HUES64 (cell line): ENCODE measurements at regions not wholly inside any gene's neighbourhood (a gene's known extent, or its start where the extent isn't known, plus 50 kb on each side); places are given as distances from the start of the nearest gene placed in this dataset.

ENCODE experiments used
- H3K27ac ChIP-seq: 2 replicates; pipeline ENCODE4 v1.7.0; 2013; ENCODE audit warnings: low read depth, low read length, inconsistent platforms
- H3K27me3 ChIP-seq: 2 replicates; pipeline ENCODE4 v1.6.1; 2013; ENCODE audit warnings: mild to moderate bottlenecking, low read length; ENCODE audit not compliant: insufficient read depth
- H3K36me3 ChIP-seq: 2 replicates; pipeline ENCODE4 v1.6.1; 2013; ENCODE audit warnings: mild to moderate bottlenecking, low read length; ENCODE audit not compliant: insufficient read depth
- H3K4me1 ChIP-seq: 2 replicates; pipeline ENCODE4 v1.6.1; 2013; ENCODE audit warnings: mild to moderate bottlenecking, low read length, moderate library complexity; ENCODE audit not compliant: insufficient read depth
- H3K4me3 ChIP-seq: 2 replicates; pipeline ENCODE4 v1.5.1; 2013; ENCODE audit warnings: mild to moderate bottlenecking, low read length, moderate library complexity
- H3K9ac ChIP-seq: 2 replicates; pipeline ENCODE4 v1.6.1; 2013; ENCODE audit warnings: mild to moderate bottlenecking, low read depth, low read length
- H3K9me3 ChIP-seq: 2 replicates; pipeline ENCODE4 v1.6.1; 2013; ENCODE audit warnings: low read depth, low read length; ENCODE audit not compliant: insufficient read depth
- WGBS: fragments of 150-250, 120-280 bp; methylation state at CpG from one replicate; pipeline ENCODE4 v1.1.7; 2013; ENCODE audit warnings: missing lambda C conversion rate; 5-methylcytosine and 5-hydroxymethylcytosine counted together

DNA sequence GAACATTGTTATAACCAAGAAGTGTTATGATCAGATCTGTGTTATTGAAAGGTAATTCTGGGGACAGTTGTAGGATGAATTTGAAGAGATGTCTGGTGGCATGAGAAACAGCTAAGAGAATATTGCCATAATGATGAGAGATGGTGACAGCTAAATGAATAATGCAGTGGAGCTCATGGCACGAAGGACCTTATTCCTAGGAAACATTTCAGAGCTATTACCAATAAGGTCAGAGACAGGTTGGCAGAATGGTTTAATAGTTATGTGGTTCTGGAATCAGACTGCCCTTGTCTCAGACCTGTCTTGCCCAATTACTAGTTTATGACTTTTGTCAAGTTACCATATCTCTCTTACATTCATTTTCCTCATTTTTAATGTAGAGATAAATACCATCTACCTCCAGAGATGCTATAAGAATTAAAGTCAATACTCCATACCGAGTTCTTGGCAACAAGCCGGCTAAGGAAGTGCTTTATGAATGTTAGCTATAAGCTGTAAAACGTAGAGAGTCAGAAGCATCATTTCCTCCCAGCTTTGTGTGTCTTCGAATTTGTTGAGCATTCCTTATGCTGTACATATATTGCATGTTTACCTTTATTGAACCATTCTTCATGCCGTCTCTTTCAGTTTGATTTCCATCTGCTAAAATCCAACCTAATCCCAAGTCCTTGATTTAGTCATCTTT is 73.6 kb upstream of the COL5A2 start:
- Histone ChIP-seq H3K9me3 (no peaks in the 10 kb centered on the region), H3K27ac (no peak overlapping the region), H3K4me3 (no peak overlapping the region), H3K27me3 (no peaks in the 10 kb centered on the region), H3K36me3 (no peaks in the 10 kb centered on the region), H3K9ac (no peak overlapping the region), H3K4me1 (no peaks in the 10 kb centered on the region)
- 97% methylated on average over 6 of the region's 6 CpGs for WGBS

DNA sequence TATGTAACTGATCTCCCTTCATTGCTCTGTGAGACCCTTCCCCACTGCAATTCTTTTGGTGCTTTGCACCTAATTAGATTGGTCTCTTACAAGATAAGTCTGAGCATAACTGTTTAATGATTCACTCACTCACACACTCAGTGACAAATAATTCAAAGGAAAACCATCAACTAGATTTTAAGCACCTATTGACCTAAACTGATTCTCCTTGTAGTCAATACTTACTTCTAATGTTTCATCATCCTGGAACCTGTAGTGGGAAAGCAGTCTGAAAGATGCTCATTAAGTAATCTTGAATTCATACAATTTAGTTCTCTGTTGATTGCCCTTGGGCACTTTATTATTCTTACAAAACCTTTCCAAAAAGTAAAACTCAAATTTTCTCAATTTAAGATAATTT is 74.3 kb upstream of the COL5A2 start:
- H3K36me3 ChIP-seq: no peaks in the 10 kb centered on the region
- H3K4me3 ChIP-seq: no peak overlapping the region
- H3K9ac ChIP-seq: no peak overlapping the region
- no peaks in the 10 kb centered on the region for H3K9me3 ChIP-seq
- no peaks in the 10 kb centered on the region for H3K4me1 ChIP-seq
- no peaks in the 10 kb centered on the region for H3K27me3 ChIP-seq
- H3K27ac ChIP-seq: no peak overlapping the region

DNA sequence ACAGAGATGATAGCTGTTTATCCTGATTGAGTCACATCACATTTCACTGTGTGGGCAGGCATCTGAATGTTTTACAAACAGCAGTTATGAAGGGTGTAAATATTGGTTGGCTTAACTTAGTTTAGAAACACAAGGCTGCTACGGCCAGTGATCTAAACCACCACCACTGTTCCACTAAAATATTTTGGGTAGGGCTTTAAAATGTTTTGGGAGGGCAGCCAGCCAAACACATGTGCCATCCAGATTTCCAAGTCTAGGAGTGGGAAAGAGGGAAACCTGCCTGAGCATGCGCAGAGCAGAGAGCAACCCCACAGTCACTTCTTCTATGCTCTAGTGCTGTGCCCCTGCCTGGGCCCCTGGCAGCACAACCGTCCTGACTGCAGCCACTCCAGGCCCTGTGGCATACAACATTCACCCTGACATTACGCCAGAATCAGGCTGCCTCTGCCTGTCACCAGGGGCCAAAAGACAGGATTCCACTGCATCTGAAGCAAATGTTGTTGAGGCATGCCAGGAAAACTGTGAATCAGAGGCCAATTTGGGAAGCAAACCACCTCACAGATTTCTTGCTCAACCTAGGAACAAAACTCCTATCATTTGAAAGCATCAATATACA is 74.8 kb upstream of the COL5A2 start:
- no peaks in the 10 kb centered on the region for H3K27me3 ChIP-seq
- H3K4me1 ChIP-seq: no peaks in the 10 kb centered on the region
- 93% methylated on average over 3 of the region's 4 CpGs for WGBS
- no peak overlapping the region for H3K9ac ChIP-seq
- H3K9me3 ChIP-seq: no peaks in the 10 kb centered on the region
- H3K27ac ChIP-seq: no peak overlapping the region
- H3K36me3 ChIP-seq: no peaks in the 10 kb centered on the region
- no peak overlapping the region for H3K4me3 ChIP-seq

DNA sequence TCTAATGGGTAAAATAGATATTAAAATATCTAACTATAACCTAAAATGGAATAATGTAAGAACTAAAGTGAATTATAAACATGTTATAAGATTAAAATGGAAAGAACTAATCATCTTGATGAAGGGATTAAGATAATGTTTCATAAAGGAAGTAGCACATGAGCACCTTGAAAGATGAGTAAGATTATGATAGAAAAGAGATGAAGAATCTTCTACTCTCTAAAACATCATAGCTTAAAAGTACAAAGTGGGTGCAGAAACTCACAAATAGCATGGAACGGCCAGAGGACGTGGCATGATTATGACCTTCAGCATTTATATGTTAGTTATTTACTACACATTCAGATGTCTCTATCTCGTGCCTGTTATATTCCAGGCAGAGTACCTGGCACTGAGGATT is 76.2 kb upstream of the COL5A2 start:
- no peaks in the 10 kb centered on the region for H3K9me3 ChIP-seq
- 100% methylated on average over 3 of the region's 3 CpGs for WGBS
- no peak overlapping the region for H3K27ac ChIP-seq
- H3K9ac ChIP-seq: no peak overlapping the region
- peaks cover 6% of the 10 kb centered on the region for H3K4me1 ChIP-seq
- H3K36me3 ChIP-seq: no peaks in the 10 kb centered on the region
- no peak overlapping the region for H3K4me3 ChIP-seq
- no peaks in the 10 kb centered on the region for H3K27me3 ChIP-seq

DNA sequence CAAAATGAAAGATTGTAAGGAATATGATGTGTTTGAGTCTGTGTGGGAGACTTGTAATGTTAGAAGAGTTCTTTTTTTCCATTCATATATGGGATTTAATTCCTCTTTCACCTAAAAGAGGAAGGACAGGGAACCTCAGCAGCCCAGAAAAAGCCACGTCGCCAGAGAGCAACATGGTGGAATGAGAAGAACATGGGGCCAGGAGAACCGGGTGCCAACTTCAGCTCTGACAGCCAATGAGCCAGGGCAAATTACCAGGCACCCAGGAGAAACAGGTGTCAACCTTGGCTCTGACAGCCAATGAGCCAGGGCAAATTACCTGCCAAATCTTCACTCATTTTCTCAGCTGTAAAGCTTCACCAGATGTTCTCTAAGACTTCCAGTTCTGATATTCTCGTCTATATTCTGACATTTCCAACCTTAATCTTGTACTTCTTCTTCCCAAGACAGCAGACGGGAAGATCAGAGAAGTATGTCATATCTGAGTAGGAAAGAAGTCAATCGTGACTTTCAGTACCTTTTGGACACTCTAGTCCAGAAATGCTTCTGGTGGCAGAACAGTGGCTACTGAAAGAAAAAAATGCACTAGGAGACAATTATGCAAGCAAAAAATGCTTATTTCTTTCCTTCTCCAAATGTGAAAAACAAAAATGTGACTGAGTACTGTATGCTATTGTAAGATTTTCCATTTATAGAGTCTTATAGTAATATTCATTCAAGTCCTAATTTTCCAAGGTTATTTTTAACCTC is 79.2 kb upstream of the COL5A2 start:
- WGBS: 97% methylated on average over 6 of the region's 6 CpGs
- Histone ChIP-seq H3K27me3 (no peaks in the 10 kb centered on the region), H3K4me1 (peaks cover 7% of the 10 kb centered on the region)

DNA sequence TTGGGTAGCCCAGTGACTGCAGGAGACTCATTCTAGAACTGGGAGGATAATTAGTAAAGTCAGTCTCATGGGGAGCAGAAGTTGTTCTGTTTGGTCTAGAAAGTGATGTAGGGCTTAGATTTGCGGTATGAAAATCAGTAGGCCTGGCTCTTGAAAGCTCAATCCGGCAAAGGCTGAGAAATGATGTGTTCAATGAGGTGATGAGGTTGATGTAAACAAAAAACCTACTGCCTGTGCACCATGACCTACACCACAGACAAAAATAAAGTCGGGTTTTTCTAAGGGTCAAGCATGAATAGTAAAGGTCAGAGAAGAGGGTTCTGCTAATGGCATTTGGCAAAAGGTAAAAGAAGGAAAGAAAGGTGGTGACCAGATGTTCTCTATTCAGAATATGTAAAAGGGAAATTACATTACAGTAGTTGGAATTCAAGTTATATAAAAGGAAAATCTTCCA is 80.8 kb upstream of the COL5A2 start:
- Histone ChIP-seq H3K27ac (no peak overlapping the region), H3K36me3 (no peaks in the 10 kb centered on the region), H3K4me1 (peaks cover 7% of the 10 kb centered on the region), H3K4me3 (no peak overlapping the region), H3K9me3 (0 out of 2 replicates have a peak, but pooled peaks cover 3% of the 10 kb centered on the region), H3K9ac (no peak overlapping the region), H3K27me3 (no peaks in the 10 kb centered on the region)
- 87% methylated on average over 3 of the region's 3 CpGs for WGBS

More for the DNA sequence above, 79.2 kb upstream of the COL5A2 start:
- H3K36me3 ChIP-seq: no peaks in the 10 kb centered on the region
- H3K4me3 ChIP-seq: no peak overlapping the region
- H3K9ac ChIP-seq: no peak overlapping the region
- no peak overlapping the region for H3K27ac ChIP-seq
- H3K9me3 ChIP-seq: no peaks in the 10 kb centered on the region

DNA sequence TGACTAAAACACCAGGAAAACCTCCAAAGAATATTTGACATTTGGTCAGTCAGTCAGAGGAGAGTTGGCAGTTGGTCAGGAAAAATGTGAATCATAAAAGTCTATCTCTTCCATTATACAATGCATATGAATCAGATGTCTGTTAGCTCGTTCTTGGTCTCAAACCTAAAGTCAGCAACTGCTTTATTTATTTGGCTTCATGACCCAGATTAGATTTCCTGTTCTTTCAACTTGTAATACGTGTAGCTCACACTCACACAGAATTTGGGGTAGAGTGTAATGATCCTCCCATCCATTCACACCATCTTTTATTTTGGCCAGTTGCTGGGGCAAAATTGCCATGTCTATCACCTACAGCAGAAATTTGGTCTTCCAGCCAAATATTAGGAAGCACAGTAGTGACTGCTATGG is 81.9 kb upstream of the COL5A2 start:
- Histone ChIP-seq H3K4me3 (no peak overlapping the region), H3K9ac (no peak overlapping the region), H3K27me3 (no peaks in the 10 kb centered on the region), H3K4me1 (peaks cover 7% of the 10 kb centered on the region), H3K27ac (no peak overlapping the region), H3K36me3 (no peaks in the 10 kb centered on the region), H3K9me3 (0 out of 2 replicates have a peak, but pooled peaks cover 4% of the 10 kb centered on the region)
- WGBS: 94% methylated on average over 2 of the region's 2 CpGs

DNA sequence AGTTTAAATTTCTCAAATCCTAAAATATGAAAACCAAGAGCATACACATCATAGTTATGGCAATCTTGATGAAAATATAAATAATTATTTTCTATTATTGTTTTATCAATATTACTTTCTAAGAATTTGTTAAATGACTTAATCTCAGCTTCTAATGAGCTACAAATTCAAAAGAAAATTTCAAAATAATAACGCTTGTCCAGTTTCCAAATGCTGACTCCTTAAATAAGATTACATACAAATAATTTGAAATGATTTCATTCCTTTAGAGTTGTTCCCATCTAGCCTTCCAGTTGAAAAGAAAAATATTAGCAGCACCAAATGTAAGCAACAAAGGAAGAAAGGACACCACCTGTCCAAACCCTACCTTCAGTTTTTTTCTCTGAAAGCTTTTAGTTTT is 82.4 kb upstream of the COL5A2 start:
- WGBS: no CpG with 5 or more reads among the region's 1 CpG
- Histone ChIP-seq H3K27me3 (no peaks in the 10 kb centered on the region), H3K9me3 (0 out of 2 replicates have a peak, but pooled peaks cover 4% of the 10 kb centered on the region), H3K27ac (no peak overlapping the region), H3K36me3 (no peaks in the 10 kb centered on the region), H3K9ac (no peak overlapping the region), H3K4me1 (peaks cover 7% of the 10 kb centered on the region), H3K4me3 (no peak overlapping the region)

DNA sequence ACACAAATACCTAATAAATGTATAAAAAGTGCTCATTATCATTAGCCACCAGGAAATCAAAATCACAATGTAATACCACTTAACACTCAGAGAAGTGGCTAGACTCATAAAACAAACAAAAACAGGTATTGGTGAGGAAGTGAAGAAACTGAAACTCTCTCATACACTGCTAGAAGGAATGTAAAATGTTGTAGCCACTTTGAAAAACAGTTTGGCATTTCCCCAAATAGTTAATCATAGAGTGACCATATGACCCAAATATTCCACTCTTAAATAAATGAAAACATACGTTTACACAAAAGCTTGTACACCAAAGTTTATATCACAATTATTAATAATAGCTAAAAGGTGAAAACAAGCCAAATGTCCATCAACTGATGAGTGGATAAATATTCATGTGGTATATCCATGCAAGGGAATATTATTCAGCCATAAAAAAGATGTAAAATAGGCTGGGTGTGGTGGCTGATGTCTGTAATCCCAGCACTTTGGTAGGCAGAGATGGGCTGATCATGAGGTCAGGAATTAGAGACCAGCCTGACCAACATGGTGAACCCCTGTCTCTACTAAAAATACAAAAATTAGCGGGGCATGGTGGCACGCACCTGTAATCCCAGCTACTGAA is 86.2 kb upstream of the COL5A2 start:
- Histone ChIP-seq H3K9me3 (0 out of 2 replicates have a peak, but pooled peaks cover 4% of the 10 kb centered on the region), H3K4me1 (peaks cover under 1% of the 10 kb centered on the region; the same call in 1 of the 2 replicates), H3K27me3 (no peaks in the 10 kb centered on the region), H3K9ac (no peak overlapping the region), H3K27ac (no peak overlapping the region), H3K4me3 (no peak overlapping the region), H3K36me3 (no peaks in the 10 kb centered on the region)
- 92% methylated on average over 3 of the region's 3 CpGs for WGBS

DNA sequence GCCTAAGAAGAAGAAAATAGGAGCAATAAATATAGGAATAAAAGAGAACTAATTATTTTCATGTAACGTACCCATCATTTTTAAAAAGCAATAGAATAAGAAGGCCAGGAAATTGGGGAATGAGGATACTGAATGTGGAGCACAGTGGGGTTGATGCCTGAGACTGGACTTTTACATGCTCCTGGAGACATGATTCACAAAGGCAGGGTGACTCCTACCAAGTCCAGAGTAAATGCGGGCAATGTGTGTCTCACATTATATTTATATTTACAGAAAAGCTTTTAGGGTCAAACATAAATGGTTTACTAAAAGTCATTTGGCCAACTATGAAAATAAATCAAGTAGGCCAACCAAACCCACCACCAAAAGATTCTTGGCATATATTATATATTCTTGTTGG is 87.9 kb upstream of the COL5A2 start:
- H3K9ac ChIP-seq: no peak overlapping the region
- H3K27me3 ChIP-seq: no peaks in the 10 kb centered on the region
- H3K27ac ChIP-seq: no peak overlapping the region
- no peaks in the 10 kb centered on the region for H3K4me1 ChIP-seq
- H3K36me3 ChIP-seq: no peaks in the 10 kb centered on the region
- 0 out of 2 replicates have a peak, but pooled peaks cover 4% of the 10 kb centered on the region for H3K9me3 ChIP-seq
- H3K4me3 ChIP-seq: no peak overlapping the region
- WGBS: 100% methylated on average over 1 of the region's 2 CpGs
